GM18511 (cell line): ENCODE measurements at regions not wholly inside any gene's neighbourhood (a gene's known extent, or its start where the extent isn't known, plus 50 kb on each side); places are given as distances from the start of the nearest gene placed in this dataset.

Experiments used
- ATAC-seq: cut with Tn5 transposase; IDR thresholded peaks from one replicate; pipeline ENCODE4 v1.9.1; 2021; ENCODE audit warnings: mild to moderate bottlenecking, moderate library complexity; ENCODE audit not compliant: unreplicated experiment

- no peak for ATAC-seq
Observed at GRCh38 chr6:50214937-50215336, 165.2 kb upstream of the DEFB112 start.

DNA sequence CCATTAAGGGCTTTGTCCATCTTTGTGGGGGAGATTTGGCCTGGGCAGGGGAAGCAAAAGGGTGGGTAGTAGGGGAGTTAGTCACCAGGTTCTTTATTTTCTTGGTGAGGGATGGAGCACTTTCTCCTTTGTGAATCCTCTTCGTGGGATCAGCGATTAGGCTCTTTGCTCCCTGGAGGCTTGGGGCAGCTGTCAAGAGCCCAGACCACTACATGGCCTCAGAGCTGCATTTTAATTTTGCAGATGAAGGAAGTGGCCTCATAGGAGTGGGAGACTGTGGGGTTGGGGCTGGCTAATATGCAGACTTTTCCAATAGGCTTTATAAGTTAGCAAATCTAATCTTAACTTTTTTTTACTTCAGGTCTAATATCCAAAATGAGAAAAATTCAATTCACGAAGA lies 168.1 kb upstream of the DEFB112 start:
- no peak for ATAC-seq

DNA sequence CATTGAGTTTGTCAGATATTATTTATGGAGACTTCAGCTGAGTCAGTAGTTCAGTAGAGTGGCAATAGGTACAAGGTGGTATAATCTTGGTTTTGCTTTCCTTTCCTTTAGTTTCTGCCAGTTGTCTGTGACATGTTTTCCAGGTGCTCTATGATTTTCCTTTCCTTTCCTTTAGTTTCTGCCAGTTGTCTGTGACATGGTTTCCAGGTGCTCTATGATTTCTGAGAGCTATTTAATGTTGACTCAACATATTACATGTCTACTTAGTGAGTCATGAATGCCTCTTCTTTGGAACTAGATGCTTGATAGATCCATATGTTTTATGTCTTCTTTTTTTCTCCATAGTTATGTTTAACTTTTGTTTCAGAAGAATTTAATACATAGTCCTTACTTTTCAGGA lies 186.4 kb upstream of the DEFB112 start:
- ATAC-seq, result no peak

DNA sequence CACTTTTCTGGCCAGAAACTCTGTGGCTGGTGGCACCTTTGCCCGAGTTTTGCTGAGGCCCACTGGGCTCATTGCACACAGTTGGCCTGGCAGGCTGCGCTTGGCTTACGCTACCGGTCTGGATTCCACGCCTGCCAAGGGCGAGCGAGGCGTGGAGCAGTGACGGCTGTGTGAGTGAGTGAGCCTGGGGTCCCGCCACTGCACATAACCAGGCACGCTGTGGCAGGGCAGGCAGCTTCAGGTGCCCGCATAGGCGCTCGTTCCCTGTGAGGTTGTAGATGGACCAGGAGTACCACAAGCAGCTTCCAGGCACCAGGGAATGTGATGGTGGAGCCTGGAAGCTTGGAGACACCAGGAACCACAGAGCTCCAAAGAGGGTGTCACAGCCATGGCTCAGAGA lies 190.1 kb upstream of the DEFB112 start:
- no peak for ATAC-seq

GRCh38 chr6:50240986-50241385 lies 191.3 kb upstream of the DEFB112 start:
- no peak for ATAC-seq

GRCh38 chr6:50249493-50249892 lies 199.8 kb upstream of the DEFB112 start:
- ATAC-seq, result no peak

DNA sequence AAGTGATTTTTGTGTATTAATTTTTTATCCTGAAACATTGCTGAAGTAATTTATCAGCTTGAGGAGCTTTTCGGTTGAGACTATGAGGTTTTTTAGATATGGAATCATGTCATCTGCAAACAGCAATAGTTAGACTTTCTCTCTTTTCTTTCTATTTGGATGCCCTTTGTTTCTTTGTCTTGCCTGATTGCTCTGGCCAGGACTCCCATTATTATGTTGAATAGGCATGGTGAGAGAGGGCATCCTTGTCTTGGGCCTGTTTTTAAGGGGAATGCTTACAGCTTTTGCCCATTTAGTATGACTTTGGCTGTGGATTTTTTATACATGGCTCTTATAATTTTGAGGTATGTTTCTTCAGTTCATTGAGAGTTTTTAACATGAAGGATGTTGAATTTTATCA lies 207.6 kb upstream of the DEFB112 start:
- no peak for ATAC-seq

DNA sequence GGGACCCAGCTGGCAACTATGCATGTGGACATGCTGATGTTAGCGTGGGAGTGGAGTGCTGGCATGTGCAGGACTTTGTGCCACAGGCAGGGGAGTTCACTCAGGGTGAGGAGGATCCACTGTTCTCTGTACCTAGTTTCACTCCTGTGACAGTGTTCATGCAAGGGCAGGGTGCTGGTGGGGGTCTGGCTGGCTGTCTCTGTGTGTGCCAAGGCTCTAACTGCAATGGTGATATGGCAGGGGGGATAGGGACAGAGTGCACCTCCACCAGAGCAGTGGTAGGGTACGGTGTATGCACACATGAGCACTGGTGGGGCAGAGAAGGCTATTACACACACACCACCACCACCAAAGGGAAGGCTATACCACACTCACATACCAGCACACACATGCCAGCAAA lies 210.2 kb upstream of the DEFB112 start:
- no peak for ATAC-seq

DNA sequence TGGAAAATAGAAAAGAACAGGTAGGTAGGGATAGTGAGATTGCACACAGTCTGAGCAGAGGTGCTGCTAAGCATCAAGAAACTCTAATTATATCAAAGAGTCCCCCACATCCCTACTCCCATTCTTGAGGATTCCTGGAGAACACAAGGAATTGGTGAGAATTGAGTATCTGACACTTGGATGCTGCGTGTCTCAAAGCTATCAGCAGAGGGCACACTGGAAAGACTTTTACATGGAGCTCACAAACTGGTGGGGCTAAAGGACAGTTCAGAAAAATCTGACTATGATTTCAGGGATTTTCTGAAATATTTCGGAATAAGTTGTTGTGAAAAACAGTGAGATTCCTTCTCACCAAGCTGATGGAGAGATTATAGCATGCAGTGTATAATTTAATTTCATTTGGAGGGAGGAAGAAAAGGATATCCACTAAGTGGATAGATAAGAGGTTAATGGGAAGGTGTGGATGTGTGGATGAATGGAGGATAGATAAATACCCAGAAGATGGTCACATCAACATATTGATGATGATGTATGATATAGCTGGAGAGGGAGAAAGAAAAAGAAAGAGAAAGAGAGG lies 215.4 kb upstream of the DEFB112 start:
- ATAC-seq, result no peak

- no peak for ATAC-seq
Observed at GRCh38 chr6:50270415-50270814, 220.7 kb upstream of the DEFB112 start.

DNA sequence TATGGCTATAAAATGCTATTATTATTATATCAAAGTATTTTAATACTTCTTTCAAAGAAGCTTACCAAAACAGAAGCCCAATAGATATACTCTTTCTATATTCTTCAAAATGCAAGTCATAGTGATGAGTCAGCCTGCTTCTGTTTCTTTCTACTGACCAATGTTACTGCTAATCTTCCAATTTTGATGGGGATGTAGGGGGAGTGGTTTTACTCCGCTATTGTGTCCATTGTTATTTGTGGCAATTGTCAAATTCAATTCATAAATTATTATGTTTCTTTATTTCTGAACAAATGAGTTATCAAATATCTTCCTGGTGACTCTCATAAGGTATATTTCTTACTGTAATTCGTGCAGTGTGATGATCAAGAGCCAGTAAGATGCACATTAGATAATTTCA lies 221.5 kb upstream of the DEFB112 start:
- no peak for ATAC-seq

DNA sequence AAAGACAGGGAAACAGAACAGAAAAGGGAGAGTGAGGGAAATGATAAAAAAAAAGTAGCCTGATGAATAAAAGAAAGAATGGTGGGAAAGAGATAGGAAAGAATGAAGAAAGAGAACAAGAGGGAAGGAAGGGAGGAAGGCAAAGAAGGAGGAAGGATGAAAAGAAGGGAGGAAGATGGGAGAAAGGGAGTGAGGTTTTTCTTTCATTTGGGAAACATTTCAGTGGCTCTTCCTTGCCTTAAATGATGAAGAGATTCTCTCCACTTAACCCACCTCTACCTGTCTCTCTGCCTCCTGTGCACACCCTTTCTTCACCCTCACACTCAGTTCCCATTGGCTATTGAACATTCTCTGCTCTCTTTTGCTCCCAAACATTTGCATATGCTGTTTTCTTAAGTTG lies 222.1 kb upstream of the DEFB112 start:
- no peak for ATAC-seq

DNA sequence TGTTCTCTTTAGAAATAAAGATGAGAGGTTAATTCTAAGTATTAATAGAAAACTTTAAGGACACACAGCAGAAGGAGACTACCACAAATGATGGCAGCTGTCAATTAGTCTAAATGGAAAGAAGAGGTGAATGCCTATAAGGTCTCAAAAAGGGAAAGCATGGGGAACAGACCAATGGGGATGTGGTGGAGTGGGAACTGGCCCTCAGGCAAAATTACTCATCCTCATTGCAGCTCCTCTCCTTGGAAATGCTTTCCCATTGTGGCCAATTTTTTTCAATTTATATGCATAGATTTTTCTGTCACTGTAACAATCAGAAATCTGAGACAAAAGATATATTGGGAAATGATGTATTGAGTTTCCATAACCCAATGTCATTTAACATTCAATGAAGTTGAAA lies 222.9 kb upstream of the DEFB112 start:
- ATAC-seq, result no peak

- ATAC-seq, result no peak
Observed at GRCh38 chr6:50276771-50277261, 227.1 kb upstream of the DEFB112 start.

DNA sequence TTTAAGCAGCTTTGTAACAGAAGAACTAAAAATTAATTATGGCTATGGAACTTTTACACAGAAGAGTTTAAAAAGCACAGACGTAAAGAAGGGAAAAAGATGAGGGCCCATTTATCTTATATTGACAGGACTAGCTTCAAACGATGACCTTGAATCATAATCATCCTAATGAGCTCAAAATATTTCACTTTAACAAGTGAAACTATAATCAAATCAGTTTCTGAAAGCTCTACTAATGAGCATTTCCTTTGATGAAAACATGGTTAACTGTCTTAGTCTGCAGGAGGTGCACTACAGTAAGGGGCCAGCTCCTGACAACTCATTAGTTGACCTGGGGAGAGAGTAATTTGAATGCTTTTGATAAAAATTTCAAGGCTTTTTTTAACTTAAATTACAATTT lies 228.0 kb upstream of the DEFB112 start:
- ATAC-seq, result no peak

GRCh38 chr6:50278663-50279062 lies 228.9 kb upstream of the DEFB112 start:
- ATAC-seq, result no peak

- ATAC-seq, result no peak
Observed at GRCh38 chr6:50285735-50286134, 236.0 kb upstream of the DEFB112 start.

DNA sequence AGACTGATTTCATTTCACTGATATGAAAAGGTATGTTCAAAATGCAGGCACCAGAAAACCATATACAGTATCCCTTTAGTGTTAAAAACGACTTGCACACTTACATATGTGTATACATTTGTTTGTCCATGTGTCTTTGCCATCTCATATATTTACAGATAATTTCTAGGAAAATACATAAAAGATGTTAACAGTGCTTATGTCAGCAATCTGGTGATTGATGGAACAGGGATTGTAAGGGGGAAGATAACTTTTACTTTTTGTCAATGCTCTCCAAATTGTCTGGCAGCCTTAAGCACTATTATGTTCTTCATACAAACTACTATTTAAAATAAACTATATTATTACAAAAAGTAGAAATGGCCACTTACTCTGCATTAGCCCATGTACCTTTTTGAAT lies 238.5 kb upstream of the DEFB112 start:
- ATAC-seq, result no peak

DNA sequence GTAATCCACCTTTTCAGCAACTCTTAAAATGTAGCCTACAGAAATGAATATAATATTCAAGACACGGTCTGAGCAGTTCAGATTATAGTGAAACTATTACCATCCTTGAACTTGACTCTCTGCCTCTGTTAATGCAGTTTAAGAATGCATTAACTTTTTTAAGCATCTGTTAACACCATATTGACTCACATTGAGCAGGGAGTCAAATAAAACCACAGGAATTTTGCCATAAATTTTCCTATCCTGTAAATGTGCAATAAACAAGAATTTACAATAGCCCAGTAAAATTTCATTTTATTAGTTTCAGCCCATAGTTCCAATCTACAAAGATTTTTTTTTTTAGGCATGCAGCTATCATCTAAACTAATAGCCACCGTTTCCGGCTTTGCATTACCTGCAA lies 239.2 kb upstream of the DEFB112 start:
- ATAC-seq, result no peak

GRCh38 chr6:50289366-50289765 lies 239.6 kb upstream of the DEFB112 start:
- ATAC-seq, result no peak

DNA sequence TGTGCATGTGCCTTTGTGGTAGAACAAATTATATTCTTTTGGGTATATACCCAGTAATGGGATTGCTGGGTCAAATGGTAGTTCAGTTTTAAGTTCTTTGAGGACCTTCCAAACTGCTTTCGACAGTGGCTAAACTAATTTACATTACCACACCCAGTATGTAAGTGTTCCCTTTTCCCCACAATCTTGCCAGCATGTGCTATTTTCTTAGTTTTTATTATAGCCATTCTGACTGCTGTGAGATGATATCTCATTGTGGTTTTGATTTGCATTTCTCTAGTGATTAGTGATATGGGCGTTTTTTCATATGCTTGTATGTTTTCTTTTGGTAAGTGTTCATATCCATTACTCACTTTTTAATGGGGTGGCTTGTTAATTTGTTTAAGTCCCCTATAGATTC lies 251.6 kb upstream of the DEFB112 start:
- ATAC-seq, result no peak

DNA sequence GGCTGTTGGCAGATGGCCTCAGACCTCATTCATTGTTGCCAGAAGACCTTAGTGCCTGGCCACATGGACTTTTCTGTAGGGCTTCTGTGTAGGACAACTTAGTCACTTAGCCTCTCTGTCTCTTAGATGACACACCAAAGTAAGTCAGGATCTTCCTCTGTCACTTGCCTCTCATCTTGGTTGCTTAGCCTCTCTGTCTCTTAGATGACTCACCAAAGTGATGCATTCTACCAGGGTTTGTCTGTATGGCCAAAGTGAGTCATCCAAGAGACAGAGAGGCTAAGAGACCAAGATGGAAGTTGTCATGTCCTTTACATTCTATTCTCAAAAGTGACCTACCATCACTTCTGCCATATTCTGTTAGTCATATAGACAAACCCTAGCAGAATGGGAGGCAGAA lies 255.9 kb upstream of the DEFB112 start:
- no peak for ATAC-seq

- no peak for ATAC-seq
Observed at GRCh38 chr6:50318536-50318935, 268.8 kb upstream of the DEFB112 start.

DNA sequence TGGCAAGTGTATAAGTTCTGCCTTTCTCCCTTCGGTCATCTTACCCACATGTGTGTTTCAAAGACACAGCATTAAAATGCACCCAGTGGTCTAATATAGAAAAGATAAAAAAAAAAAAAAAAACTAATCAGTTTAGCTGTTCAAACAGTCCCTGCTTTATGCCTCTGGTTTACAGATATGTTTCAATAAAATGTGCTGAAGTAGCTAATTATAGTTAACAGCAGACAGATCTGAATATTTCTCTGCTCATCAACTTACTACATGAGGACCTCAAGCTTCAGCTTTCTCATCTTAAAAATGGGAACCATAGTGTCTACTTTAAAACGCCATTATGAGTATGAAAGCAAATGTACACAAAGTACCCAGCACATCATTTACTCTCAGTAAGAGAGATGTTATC lies 280.6 kb upstream of the DEFB112 start:
- no peak for ATAC-seq
